ENCODE measurements at regions not wholly inside any gene's neighbourhood (a gene's known extent, or its start where the extent isn't known, plus 50 kb on each side); places are given as distances from the start of the nearest gene placed in this dataset.

DNA sequence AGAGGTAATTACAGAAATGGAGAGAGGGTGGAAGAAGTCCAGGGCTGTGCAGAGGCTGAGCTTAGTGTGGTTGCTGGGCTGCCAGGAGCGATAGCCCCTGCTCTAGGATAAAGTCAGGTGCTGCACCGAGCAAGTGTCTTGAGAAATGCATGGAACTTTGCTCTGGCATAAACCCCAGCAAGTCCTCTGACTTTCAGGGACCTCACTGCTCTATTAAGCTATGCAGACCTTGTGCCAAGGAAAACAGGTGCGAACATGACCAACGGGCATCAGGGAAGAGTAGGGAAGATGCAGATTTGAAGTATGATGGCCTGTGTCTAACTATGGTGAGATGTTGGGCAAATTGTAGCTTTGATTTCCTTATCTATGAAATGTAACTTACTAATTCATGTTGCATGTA lies 416.8 kb downstream of the NR2F2 start:
- no peak for DNase-seq

DNA sequence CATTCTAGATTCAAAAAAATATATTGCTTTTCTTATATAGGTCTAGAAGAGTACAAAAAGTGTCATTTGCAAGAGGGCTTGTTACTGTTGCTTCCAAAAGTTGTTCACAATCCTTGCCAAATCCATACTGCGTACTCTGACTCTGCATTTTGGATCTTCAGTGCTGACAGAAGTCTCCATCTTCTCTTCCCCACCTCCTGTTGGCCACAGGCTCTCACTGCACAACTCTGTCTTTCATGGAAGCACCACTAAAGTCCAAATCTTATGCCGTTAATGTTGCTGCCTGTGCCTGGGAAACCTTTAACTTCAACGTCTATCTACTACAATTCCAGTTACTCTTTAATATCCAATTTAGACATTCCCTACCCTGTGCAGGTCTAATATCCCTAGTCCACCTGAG lies 419.9 kb downstream of the NR2F2 start:
- no peak for DNase-seq

GRCh38 chr15:96756146-96756545 lies 425.6 kb downstream of the NR2F2 start:
- DNase-seq: no peak

DNA sequence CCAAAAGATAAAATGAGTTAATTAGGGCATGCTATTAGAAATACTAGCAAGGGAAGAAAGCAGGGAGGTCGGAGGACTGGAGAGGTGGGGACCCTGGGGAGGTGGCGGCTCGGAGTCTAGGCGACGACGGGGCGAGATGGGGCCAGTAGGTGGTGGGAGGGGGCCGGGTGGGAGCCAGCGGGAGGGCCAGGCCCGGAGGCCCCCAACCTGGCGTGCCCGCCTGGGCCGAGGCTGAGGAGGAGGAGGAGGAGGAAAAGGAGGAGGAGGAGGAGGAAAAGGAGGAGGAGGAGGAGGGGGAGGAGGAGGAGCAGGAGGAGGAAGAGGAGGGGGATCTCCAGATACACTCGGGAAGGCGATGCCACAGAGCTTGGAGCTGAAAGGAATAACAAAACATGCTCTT lies 426.2 kb downstream of the NR2F2 start:
- no peak for DNase-seq

DNA sequence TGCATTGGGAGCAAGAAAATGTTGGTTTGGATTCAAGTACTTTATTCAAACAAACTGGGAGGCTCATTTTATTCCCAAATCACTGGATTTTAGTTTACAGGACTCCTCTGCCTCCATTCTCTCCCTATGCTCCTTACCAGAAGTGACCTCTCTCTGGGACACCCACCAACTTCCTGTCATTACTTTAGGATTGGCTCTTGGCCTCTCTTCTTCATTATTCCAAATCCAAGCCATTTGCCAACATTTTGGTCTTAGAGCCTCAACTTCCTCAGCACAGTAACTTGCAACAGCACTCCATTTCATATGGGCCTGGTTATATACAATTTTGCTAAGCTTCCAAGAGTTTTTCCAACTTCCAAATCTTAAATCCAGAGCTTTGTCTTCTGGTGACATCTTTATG lies 432.1 kb downstream of the NR2F2 start:
- no peak for DNase-seq

DNA sequence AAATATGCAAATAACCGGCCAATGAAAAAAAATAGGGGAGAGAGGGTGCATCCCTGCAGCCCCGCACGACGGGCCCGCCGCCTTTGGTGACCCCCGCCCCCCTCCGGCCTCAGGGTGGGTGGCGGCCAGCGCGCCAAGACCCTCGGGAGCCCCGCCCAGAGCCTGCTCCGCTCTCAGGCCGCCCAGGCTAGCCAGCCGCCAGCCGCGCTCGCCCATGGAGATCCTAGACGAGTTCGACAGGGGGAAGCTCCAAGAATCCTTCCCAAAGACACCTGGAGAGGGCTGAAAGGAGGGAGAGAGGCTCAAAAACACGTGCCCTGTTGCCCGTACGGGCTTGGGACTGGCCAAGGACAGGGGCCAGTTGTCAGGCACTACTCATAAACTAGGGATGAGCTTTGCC lies 434.0 kb downstream of the NR2F2 start:
- DNase-seq: no peak

DNA sequence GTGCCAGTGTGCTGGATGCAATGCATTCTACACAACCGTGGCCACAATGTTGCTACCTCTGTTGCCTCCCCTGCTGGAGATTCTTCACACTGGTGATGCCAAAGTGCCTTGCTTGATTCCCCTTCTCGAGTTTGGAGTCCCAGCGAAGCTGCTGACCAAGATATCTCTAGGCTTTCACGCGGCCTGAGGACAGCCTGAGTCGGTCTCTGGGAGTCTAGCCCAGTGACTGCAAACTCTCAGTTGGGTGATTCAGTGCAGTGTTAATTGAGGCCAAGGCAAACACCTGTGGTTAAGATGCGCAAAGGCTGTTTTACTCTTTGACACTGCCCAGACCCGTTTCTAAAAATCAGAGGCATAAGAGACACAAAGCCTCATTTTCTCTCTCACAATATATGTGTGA lies 434.4 kb downstream of the NR2F2 start:
- no peak for DNase-seq

DNA sequence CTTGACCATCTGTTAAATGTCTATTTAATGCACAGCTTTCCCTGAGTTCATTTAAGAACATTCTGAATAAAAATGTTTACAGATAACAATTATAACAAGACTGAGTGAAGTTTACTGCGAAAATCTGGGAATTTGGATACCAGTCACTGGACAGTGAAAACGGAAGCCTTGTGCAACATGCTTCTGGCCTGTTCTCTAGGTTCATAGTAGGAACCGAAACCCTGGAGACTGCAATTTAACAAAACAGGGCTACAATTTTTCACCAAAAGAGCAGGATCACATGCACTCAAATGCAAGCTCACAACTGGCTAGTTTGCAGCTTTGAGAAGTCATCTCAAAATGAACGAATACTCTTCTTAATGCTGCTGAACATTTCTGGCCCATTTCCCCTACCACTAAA lies 435.9 kb downstream of the NR2F2 start:
- DNase-seq: no peak

DNA sequence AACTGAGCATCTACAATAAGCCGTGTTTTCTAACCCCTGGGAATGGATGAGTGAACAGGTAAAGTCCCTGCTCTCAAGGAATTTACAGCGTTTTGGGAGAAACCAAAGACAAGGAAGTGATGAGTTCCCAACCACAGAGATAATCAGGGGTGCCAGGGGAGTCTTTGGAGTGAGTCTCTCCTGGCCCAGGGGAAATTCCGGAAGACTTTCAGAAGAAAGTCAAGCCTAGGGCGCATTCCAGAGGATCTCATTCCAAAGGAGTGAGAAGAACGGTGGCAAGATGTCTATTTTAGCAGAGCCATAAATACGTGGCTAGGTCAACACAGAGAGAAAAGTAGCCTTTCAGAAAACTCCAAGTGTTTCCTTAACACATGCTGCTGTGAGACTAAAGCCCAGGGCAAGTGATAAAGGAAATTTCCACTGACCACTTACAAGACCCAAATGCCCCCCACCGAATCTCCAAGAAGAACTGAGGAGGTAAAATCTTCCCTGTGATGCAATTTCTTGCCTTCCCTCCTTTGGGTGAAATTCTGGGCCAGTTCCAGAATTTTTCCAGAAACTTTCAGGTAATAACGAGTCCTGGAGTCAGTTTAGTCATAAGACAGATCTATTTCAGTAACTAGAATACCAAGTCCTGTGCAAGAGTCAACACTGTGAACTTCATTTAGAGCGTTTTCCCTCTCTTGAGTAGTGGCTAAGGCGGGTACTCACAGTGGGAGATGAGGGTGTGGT lies 437.4 kb downstream of the NR2F2 start:
- DNase-seq: no peak

DNA sequence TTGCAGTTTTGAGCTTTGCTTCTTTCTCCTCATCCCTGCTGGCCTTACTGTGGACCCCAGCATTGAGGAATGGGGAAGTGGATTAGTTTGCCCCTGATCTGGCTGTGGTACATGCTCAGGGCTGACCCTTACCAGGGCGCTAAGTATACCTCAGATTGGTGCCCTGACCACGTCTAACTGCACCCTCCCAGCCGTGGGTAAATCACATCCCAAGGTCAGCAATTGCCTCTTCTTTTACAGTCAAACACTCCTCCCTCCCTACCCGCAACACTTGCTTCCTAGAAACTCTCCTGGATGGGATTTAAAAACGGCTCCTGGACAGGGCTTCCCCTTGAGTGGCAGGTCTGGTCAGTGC lies 437.9 kb downstream of the NR2F2 start:
- no peak for DNase-seq

- DNase-seq: no peak
These were observed 440.5 kb downstream of the NR2F2 start for GRCh38 chr15:96771035-96771434.

- no peak for DNase-seq
These were observed 443.7 kb downstream of the NR2F2 start for GRCh38 chr15:96774216-96774615.

- DNase-seq: no peak
These were observed 453.2 kb downstream of the NR2F2 start for GRCh38 chr15:96783746-96784145.

- DNase-seq: no peak
These were observed 459.5 kb downstream of the NR2F2 start for GRCh38 chr15:96790004-96790403.

- DNase-seq: no peak
These were observed 461.7 kb downstream of the NR2F2 start for GRCh38 chr15:96792216-96792615.

DNA sequence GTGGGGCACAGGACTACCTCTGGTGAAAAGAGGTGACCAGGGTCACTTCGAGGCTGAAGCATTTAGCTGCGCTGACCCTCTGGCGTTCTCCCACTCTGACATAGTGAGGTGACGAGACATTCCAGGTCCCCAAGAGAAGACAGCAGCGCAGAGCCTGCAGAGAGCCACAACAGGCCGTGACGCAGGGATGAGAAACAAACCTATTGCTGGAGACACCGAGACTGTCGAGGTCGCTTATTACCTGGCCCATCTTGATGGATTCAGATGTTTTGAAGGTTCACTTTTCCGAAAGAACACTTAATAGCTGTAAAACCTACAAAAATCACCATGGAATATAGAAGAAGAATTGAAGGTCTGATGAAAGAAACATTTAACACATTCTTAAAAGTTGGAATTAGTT lies 466.3 kb downstream of the NR2F2 start:
- no peak for DNase-seq

GRCh38 chr15:96801576-96802150 lies 471.2 kb downstream of the NR2F2 start:
- no peak for DNase-seq

- DNase-seq: no peak
These were observed 472.2 kb downstream of the NR2F2 start for GRCh38 chr15:96802611-96803255.

- DNase-seq: no peak
These were observed 474.3 kb downstream of the NR2F2 start for GRCh38 chr15:96804754-96805153.

- no peak for DNase-seq
These were observed 476.9 kb downstream of the NR2F2 start for GRCh38 chr15:96807361-96807760.

GRCh38 chr15:96817900-96818299 lies 487.4 kb downstream of the NR2F2 start:
- DNase-seq: no peak

DNA sequence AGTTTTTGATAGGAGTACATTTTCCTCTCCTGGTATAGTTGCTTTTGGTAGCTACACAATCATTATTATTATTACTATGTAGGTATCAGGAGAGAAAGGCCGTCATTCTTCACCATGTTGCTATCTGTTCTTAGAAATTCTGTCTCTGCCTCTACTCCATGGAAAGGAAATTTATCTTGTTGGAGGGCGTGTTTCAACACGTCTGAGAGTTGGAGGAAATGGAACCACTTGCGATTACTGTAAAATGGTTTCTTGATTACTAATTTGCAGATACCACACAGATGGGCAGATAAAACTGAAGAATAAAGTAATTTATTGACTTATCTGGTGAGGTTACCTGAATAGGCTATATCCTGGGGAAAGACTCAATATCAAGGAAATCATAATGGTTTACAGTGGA lies 488.4 kb downstream of the NR2F2 start:
- DNase-seq: no peak

GRCh38 chr15:96827981-96828380 lies 497.5 kb downstream of the NR2F2 start:
- no peak for DNase-seq

GRCh38 chr15:96837241-96837970 lies 506.9 kb downstream of the NR2F2 start:
- no peak for DNase-seq

Measured in NCI-H187 treated with DMSO at 0.1 percent for 48 hours (cell line).